NCI-H345 treated with DMSO at 0.1 percent for 48 hours (cell line): ENCODE measurements at regions not wholly inside any gene's neighbourhood (a gene's known extent, or its start where the extent isn't known, plus 50 kb on each side); places are given as distances from the start of the nearest gene placed in this dataset.
"Not testable (repeated sequence)": the region's sequence is repeated elsewhere in the genome, so short reads cannot be mapped to it uniquely, and the experiment has no call there.

Experiments
- DNase-seq: peaks from one replicate; lab custom pipeline; 2025; ENCODE audit not compliant: unreplicated experiment; lab: John Stamatoyannopoulos, UW

DNA sequence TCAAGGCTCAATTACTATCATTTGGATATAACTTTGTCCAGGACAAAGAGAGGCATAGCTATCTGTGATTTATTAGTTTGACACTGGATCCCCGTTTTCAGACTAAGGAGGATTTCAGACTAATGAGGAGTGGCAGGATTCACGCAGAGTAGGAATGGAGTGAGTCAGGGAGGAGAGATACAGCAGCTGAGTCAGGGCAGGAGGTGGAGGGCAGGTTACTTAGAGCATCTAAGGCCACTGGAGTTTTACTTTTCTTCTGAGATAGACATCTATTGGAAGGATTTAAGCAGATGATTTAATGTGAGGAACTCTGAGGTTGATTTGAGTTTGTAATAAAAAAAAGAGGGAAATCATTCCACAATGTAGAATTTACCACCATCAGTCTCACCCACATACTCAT, 110.6 kb downstream of the RPIA start:
- not testable (repeated sequence) for DNase-seq

DNA sequence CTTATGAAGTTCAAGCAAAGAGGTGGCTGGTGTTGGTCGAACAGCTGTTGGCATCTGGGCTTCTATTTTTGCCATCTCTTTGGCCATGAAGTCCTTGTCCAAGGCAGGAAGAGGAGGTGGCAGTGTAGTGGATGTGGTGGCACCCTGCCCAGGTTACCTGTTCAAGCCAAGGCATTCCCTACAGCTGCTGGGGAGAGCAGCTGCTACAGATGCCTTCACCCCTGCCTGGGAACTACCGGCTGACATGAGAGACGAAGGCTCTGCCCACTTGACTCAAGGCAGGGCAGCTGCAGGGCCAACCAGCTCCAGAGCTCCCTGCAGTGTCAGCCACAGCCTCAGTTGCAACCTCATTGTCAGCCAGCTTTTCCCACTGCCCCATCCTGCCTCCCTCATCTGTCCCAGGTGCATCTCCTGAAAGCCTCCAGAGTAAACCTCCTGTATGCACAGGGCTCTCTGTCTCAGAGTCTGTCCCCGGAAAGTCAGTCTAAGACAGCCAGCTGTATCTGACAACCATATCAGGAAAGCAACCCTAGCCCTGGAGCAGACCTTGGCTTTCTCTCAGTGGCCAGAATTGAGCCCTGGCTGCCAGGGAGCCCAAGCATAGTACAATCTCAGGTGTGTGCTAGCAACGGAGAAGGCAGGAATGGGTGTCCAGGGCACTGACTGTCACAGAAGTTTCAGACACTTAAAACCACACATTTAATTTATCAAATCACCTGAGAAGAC, 115.9 kb downstream of the RPIA start:
- no peak for DNase-seq

DNA sequence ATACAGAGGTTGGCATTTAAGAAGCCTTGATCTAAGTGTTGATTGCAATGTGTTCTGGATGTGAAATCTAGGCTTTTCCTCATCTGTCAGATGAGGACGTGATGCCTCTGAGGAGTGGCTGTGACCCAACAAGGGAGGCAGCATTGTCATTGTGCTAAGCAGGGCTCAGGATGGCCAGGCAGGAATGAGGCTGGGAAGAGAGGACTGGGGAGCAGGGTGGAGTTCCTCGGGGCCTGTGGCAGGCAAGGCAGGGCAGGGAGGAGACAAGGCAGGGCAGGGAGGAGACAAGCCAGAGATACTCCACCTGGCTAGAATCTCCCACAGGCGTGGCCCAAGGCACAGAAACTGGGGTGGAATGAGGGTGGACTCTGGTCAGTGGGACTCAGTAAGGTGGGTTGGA, 116.6 kb downstream of the RPIA start:
- no peak for DNase-seq

DNA sequence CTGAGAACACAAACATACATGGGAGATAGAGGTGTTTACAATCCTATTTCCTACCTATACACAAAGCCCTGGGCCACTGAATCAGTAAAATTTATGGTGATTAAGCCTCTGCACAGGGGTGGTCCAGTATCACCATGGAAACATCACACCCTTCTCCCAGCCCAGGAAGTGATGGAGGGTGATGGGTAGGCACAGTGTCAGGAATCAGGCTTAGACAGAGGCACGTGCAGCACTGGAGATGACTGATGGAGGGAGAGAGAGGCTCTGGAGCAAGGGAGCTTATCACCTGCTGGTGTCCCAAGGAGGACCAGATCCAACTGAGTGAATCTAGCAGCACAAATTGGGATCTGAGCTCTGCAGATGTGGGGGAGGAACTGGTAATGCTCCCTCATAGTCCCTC, 117.2 kb downstream of the RPIA start:
- no peak for DNase-seq

DNA sequence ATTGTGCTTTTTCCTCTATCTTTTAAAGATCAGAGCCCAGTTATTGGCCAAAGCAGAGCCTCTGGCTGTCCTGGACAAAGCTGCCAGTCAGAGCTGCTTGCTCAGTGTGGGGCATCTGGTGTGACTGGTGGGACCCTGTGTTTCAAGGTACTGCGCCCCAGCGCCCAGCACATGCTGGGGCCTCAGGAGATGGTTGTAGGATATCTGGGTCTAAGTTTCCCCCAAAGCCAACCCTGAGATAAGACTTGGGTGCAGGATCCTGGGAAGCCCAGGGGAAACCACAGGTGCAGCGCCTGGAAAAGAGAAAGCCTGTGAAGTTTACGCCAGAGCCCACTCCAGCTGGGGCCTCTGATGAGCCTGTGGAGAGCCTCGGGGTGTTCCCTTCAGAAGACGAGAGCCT, 117.7 kb downstream of the RPIA start:
- no peak for DNase-seq

DNA sequence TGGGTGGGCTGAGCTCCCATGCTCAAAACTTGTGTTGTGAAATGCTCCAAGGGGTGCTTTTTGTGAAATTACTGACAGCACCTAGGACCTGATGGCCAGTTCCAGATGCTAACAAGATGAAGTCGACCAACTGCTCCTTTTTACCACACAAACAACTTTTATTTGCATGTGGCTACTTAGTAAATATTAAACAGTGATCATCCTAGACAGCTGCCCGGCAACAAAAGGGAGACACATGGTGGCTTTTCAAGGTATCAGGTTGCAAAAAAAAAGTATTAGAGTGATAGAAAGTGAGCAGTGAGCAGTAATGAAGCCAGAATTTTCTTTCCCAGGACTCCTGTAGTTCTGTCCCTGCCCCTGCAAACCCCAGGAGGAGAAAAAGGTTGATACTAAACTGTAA, 118.5 kb downstream of the RPIA start:
- DNase-seq: no peak

DNA sequence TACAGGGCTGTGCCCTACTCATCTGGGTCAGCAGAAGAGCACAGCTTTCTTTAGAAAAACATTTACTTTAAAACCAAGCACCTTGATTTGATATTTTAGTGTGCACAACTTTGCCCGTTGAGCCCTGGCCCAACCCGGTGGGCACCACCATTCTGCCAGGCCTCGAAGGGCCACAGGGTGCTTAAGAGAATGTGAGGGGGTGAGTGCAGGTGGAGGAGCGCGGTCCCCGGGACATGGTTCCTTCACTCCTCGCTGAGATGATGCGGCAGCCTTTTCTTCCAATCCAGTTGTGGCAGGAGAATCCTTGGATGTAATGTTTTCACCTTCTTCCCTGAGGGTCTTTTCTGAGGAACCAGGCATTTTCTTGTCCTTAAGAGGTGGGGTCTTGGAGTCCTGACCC, 119.0 kb downstream of the RPIA start:
- no peak for DNase-seq

DNA sequence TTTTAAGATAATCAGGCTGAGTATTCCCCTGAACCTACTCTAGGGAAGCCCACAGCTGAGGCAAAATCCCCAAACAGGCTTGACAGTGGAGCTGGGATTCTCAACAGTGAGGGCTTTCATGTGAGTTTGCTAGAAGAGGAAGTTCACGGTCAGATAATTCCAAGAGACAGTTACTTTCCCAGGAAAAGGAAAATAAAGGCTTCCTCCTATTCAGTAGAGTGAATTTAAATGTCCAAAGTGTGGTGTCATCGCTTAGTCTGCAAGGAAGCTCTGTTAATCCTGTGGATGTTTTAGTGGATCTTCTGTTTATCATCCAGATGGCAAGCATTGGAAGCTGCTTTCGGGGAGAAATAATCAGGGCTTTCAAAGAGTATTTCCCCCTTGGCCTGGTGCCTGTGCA, 119.8 kb downstream of the RPIA start:
- DNase-seq: no peak

DNA sequence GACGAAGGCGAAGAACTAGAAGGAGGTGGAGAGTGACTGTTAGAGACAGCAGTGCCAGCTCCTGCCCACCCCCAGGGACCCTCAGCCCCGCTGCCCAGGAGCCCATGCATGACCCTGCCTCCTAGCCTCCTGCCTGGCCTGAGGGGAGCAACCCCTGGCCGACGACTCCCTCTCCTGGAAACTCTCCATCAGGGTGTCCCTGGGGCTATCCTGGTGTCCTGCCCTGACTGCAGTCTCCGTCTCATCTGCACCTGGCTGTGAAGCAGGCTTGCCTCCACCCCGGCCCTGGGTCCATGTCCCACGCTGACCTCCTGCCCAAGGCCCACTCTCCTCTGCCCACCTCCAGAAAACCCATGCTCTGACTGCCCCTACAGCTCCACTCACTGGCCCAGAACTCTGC, 120.2 kb downstream of the RPIA start:
- no peak for DNase-seq

DNA sequence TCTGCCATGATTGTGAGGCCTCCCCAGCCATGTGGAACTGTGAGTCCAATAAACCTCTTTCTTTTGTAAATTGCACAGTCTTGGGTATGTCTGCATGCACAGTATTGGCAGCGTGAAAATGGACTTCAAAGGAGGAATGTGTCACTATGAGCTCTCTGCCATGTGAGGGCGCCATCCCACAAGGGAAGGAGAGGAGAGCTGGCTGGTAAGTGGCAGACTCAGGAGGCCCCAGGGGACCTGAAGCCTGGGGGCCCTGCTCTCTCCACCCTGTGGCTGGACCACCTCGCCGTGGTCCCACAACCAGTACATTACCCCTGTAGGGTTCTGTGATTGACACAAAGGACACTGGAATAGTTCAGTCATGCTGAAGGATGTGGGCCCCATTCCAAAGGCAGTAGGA, 122.1 kb downstream of the RPIA start:
- no peak for DNase-seq

DNA sequence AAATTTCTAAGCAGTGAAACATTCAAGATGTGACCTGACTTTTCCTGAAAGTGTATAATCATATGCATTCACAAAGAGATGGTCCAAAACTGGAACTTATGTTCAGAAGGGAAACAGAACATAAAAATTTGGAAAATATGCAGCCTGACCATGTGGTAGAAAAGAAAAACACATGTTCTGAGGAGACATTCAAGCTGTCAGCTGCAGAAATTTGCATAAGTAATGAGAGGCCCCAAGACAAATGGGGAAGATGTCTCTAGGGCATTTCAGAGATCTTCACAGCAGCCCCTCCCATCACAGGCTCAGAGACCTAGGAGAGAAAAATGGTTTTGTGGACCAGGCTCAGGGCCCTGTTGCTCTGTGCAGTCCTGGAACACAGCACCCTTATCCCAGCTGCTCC, 123.8 kb downstream of the RPIA start:
- no peak for DNase-seq

DNA sequence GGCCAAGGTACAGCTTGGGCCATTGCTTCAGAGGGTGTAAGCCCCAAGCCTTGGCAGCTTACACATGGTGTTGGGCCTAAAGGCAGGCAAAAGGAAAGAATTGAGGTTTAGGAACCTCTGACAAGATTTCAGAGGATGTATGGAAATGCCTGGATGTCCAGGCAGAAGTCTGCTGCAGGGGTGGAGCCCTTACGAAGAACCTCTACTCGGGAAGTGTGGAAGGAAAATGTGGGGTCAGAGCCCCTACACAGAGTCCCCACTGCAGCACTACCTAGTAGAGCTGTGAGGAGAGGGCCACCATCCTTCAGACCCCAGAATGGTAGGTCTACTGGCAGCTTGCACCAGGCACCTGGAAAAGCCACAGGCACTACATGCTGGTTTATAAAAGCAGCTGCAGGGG, 124.2 kb downstream of the RPIA start:
- no peak for DNase-seq

DNA sequence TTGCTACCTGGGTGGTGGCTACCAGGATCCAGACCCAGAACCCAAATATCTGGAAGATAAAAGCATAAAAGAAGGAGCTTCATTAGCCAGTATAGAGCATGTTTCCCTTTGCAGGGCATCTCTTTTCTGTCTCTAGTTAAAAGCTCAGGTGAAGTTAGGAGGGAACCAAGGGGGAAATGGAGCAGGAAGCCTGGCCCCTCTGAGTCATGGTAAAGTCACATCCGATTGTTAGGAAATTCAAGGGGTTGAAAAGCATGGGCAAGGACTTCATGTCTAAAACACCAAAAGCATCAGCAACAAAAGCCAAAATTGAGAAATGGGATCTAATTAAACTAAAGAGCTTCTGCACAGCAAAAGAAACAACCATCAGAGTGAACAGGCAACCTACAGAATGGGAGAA, 126.9 kb downstream of the RPIA start:
- DNase-seq: no peak

DNA sequence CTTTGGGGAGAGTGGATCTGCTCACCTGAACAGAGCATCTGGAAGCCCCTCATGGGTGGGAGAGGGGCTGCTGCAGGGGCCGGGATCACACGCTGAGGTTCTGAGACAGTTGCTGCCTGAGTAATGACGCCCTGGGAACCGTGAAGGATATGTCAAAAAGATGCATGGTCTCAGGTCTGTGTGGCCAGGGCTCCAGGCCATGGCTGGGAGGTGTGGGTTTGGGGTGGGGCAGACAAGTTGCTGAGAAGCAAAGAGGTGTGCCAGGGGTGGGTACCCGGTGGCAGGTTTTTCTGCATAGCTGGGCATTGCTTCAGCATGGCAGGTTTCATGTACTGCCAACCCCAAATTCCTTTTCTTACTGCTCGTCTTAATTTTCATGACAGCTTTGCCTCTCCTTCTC, 133.5 kb downstream of the RPIA start:
- DNase-seq: no peak

DNA sequence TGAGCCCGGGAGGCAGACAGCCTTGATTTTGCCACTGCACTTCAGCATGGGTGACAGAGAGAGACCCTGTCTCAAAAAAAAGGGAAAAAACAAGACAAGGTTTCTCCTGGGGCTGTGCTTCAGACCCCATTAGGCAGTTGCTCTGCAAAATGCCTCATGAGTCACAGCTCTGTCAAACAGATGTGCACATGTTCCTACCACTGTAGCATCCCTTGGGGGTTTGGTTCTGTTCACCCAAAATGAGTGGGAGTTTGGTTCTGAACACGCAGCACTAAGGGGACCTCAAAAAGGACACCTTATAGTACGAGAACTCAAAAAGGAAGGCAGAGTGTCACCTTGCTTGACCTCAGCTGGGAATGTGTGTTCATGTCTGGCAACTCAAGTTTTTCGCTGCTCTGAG, 134.9 kb downstream of the RPIA start:
- DNase-seq: no peak

DNA sequence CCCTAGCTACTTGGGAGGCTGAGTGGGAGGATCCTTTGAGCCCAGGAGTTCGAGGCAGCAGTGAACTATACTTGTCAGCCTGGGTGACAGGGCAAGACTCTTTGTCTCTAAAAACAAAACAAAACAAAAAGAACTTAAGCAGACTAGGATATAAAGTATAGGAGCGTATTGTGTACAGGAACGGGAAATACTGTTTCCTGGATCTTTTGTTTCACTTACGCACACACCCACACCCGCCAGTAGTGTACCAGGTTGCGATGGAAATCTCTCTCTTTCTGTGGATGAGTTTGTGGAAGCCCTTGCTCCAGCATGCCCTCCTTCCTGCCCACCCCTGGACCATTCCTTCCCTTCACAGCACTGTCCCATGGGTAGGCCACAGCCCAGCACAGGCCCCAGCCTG, 136.3 kb downstream of the RPIA start:
- no peak for DNase-seq

DNA sequence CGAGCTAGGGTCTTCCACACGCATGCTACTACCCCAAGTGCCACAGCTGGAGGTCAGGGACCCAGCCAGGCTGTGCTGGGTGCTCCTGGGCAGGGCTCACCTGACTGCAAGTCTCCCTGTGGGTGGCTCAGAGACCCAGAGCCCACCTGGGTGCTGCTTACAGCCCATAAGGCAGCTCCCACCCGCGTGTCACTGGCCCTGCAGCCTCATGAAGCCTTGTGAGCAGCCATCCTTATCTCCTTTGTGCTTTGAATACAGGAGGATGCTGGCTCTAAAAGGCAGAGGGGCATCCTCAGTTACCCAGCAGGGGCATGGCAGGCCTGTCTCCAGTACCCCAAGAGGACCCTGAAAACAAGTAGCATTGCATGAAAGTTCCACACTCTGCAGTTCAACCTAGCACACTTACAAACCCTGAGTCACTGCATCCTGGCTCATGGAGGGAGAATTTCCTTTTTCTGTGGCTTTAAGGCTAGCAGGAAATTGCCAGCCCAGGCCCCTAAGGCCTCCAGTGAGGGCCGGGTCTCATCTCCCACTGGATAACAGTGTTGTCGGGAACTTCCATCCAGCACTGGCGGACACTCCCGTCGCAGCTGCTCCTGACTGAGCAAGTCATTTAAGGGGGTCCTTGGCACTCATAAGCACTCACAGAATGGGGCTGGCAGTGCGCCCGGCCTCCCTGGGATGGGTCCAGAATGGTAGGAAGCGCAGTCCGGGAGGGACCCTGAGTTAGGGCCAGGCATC, 137.1 kb downstream of the RPIA start:
- no peak for DNase-seq

DNA sequence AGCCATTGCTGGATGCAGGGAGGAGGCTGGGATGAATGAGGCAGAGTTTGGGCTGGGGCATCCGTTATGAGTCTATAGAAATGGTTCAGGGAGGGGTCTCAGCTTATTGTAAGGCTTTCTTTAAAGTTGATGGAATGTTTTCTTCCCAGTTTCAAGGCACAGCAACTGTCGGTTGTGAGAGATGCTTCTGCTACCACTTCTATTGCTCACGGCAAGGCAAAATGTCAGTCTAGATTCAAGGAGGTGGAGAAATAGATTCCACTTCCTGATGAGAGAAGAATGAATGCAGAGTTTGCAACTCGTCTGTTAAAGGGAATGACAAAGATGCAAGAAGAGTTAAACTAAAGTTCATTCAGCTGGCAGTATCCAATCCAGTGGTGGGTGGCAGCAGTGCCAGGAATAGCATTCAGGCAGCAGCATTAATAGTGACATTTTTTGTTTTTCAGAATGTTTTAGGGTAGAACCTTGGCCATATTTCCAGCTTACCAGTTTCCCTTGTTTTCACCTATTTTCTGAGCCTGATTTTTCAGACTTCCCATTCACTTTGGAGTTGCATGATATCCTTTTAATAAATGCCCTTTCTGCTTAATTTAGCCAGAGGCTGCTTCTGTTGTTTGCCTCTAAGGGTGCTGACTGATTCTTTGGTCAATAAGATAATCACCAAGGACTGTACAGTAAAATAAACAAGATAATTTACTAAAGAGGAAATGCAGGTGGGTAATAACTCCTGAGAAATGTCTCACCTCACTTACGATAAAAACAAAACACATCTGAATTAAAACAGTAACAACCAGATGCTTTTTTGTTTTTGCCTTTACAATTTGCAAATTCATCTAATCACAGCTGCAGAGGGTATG, 138.4 kb downstream of the RPIA start:
- DNase-seq: no peak

DNA sequence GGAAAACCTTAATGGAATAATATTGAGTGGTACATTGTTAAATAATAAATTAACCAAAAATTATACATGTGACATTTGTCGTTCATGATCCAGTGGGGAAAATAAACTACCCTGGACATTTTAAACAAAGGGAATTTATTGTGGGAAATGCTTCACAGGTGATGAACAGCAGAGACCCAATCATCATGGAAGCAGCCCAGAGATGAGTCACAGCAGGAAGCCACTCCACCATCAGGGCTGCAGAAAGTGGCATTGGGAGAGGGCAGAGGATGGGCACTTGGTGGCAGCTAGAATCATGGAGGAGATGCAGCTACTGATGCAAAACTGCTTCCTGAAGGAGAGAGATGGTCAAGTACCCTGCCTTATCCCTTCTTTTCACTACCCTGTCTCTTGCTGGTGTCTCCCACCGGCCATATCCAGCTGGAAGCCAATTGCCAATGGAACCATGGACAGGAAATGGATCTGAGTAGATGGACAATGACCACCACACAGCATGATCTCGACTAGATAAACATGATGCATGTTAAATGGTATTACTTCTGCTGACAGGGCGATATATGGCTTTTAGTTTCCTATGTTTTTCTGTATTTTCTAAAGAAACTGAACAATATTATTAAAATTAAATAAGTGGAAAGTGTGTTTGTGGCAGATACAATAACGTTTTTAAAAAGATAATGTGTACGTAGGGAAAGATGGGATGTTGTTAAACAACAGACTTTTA, 139.8 kb downstream of the RPIA start:
- DNase-seq: no peak

DNA sequence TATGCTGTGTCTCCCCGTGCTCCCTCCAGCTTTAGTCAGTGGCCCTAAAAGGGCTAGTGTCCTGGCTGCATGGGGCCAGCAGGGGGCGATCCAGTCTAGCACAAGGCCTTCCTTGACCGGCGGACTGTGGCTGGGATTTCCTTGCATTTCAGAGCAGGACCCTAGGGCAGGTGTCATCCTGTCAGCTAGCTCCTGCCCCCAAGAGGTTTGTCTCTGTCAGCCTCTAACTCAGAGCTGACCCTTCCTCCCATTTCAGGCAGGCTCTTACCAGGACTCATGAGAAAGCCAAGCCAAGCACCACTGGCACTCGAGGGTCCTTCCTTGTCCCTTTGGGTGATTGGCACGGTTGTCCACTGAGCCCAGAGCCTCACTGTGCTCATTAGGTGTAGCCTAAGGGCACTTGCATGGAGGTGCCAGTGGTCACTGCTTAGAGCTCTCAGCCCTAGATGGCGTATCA, 140.3 kb downstream of the RPIA start:
- DNase-seq: no peak

DNA sequence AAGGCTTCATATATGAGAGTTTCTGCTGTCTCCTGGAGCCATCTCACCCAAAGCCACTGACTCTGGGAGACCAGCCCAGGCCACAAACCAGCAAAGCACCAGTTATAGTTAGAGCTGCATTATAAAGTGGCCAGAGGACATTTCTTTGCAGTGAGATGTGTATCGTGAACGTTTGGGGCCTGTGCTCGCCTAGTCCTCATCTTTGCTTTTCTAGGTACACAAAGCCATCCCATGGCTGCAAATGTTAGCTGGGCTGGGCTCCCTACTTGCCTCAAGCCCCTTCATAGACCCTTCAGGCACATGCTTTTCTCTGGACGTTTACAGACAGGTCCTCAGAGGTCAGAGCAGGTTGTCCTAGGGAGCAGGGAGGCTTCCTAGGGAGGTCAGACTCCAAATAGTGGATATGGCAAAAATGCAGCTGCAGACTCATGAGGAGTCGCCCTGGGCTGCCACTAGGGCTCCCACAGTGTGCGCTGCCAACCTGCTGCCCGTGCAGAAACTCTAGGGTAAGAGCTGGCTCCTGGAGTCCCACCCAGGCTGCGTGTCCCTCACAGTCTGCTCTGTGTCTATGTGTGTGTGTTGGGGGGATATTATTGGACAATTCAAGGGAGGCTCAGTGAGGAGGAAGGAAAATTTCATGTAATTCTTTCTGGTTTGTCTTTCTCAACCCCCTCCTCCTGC, 141.0 kb downstream of the RPIA start:
- DNase-seq: no peak
